ENCODE measurements at regions not wholly inside any gene's neighbourhood (a gene's known extent, or its start where the extent isn't known, plus 50 kb on each side); places are given as distances from the start of the nearest gene placed in this dataset.
"Not testable (repeated sequence)": the region's sequence is repeated elsewhere in the genome, so short reads cannot be mapped to it uniquely, and the experiment has no call there.

DNA sequence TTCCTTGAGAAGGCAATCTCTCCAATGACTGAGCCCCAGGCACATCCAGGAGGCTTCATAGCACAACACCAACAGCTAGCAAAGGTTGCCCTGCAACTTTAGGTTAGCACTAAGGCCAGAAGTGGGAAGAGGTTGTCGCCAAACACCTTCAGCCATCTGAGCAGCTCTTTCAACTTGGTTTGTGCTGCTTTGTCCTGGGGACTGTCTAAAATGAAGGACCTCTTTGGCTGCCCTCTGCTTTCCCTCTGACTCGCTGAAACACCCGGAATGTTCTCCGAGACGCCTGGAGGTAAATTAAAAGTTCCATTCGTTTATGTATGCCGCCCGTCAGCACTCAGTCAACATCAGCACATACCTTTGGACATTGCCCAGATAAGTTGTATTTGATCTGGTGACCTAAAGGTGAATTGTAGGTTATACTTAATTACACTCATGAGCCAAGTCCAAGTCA is 121.2 kb upstream of the NR2F2 start:
- intact Hi-C loops (cut with micrococcal nuclease), result no loop called here

DNA sequence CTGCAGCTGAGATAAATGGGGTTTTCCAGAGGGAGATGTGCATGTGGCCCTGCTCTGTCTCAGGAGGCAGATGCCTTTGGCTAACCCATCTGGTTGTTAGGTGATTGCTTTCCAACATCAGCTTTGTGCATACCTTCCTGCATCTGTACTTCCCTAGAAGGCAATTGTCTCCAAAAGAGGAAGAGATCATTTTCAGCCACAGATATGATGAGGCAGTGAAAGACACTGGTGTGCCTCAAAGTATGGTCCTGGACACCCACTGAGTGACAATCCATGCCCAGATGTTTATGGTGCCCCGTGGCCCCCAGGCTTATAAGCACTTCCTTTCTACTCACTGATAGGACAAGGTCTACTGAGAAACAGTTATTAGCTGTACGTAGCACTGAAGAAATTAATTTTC is 117.5 kb upstream of the NR2F2 start:
- intact Hi-C loops (cut with micrococcal nuclease), result no loop called here

DNA sequence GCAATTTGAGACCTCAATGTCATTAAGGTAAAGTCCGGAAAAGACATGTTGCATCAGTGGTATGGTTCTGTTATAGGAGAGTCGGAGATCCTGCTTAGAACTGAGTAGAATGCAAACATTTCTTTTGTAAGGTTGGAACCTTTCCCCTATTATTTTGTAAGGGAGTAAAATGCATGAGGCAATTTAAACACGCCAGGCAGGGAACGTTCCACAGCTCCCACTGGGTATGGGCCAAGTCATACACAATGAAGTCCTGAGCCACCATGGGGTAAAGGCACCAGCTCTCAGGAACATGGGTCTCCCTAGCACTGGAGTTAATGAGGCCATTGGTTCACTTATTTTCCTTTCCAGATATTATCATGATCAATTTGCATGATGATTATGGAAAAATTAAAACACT is 116.6 kb upstream of the NR2F2 start:
- intact Hi-C loops (cut with micrococcal nuclease), result no loop called here

DNA sequence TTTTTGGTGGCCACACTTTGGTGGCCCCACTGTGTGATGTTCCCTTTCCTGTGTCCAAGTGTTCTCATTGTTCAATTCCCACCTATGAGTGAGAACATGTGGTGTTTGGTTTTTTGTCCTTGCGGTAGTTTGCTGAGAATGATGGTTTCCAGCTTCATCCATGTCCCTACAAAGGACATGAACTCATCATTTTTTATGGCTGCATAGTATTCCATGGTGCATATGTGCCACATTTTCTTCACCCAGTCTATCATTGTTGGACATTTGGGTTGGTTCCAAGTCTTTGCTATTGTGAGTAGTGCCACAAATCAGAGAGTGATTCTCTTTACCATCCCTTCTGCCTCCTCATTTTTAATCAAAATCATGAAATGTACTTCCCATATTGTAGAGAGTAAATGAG is 114.0 kb upstream of the NR2F2 start:
- intact Hi-C loops (cut with micrococcal nuclease), result not testable (repeated sequence)

DNA sequence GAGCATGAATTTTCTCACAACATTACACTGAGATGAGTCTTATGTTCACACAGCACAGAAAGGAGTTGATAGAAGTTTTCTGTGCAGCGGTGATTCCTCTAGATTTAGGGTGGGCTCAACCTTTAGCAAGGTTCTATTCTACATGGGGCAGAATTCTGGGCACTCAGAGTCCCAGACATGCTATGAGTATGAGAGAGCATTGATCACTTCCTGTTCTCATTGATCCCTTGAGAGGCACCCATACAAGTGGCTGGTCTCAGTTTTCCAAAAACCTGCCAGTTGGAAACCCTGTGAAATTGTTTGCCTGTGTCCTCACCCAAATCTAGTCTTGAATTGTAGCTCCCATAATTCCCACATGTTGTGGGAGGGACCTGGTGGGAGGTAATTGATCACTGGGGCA is 112.5 kb upstream of the NR2F2 start:
- intact Hi-C loops (cut with micrococcal nuclease), result no loop called here

DNA sequence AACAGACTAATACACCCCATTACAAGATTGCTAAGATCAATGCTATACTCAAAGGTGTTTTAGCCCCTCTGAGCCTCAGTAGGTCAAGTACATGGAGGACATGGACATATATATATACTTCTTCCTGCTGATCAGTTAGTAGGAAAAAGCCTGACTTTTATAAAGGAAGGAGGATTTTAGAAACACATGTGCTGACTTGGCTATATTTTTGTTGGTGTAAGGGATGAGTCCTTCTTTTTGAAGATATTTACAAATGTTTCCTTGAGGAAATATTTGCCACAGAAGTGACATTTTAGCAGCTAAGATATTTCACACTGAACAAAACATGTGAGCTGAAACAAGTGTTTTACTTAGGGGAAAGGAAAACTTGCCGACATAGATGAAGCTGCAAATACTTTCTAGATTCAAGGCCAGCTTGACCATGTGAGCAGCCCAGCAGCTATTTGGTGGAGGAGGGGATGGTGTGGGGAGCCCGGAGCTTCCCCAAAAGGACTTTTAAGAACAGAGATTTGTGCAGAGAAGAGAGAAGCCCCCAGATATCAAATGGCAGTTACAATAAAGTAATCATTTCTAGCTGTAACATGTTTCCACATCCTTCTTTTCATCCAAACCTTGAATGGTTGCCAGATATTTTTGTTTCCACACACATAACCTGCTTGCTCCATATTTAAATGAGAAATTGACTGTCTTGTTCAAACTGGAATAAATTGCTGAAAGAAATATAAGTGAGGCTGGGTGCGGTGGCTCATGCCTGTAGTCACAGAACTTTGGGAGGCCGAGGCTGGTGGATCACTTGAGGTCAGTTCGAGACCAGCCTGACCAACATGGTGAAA is 111.7 kb upstream of the NR2F2 start:
- intact Hi-C loops (cut with micrococcal nuclease), result no loop called here

DNA sequence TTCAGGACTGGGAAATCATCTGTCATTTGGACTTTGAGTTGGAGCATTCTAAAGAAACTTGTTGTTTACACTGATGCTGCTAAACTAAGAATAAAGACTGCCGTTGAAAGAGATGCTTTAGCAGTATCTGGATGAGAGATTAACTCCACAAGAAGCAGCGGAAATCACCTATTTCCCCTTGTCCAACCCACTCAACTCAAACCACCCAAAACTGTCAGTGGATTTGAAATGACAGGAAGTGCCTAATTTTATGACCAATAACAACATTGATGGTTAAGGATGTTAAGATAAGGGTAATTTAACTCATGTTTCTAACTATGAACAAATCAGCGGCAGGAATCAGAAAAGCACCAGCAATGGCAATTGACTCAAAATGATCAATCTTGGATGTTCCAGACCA is 110.8 kb upstream of the NR2F2 start:
- intact Hi-C loops (cut with micrococcal nuclease), result loop anchor here (5.0 kb wide), 1 partner anchor 1007 kb away; no protein-coding TSS in a partner anchor

DNA sequence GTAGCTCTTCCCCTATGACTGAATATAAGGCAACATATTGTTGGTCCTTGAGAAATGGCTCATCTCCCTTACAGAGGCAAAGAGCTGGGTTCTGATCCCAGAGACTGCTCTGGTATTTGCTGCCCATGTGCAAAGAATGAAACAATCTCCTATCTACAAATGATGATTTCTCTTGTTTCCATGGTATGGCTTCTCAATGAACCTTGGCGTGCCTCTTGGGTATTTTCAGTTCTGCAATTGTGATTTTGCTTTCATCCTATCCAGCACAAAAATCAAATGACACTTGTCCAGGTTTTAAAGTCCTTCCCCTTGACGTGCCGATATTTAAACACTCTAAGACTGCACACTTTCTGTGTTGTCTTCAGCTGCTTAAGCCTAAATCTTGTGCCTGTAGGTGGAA is 109.8 kb upstream of the NR2F2 start:
- intact Hi-C loops (cut with micrococcal nuclease), result loop anchor here (5.0 kb wide), 1 partner anchor 1008 kb away; no protein-coding TSS in a partner anchor

DNA sequence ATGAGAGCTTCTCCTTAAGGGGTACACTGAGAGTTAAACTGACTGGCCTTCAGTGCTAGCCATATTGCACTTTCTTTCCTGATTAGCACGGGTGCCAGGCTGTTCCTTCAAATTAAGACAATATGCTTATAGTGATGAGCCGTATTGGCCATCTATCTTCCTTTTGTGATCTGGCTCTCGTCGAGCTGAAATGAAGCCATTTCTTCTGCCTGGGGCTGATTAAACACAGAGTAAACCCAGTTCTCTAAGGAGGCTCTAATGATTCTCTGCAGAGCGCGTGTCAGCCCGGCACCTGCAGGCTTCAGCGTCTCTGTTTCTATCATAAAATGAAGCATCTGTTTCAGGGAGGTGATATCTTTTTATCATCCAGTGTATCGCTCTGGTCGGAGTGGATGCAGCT is 107.5 kb upstream of the NR2F2 start:
- intact Hi-C loops (cut with micrococcal nuclease), result loop anchor here (5.0 kb wide), 1 partner anchor 1011 kb away; no protein-coding TSS in a partner anchor

DNA sequence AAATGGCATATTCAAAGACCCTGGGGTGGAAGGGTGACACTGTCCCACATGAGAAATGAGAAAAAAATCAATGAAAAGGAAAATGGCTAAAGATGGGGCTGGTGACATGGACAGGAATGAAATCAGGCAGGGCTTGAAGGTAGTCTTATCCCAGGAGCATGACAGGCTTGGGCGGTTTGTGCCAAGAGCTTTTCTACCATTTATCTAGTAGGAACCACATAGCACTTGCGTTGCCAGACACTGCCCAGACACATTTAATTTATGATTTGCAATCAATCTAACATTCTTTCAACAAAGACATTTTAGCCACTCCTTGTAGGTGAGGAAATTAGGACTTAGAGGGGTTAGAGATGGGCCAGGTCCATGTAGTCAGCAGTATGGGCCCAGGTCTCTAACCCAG is 106.6 kb upstream of the NR2F2 start:
- intact Hi-C loops (cut with micrococcal nuclease), result loop anchor here (5.0 kb wide), 1 partner anchor 1012 kb away; no protein-coding TSS in a partner anchor

DNA sequence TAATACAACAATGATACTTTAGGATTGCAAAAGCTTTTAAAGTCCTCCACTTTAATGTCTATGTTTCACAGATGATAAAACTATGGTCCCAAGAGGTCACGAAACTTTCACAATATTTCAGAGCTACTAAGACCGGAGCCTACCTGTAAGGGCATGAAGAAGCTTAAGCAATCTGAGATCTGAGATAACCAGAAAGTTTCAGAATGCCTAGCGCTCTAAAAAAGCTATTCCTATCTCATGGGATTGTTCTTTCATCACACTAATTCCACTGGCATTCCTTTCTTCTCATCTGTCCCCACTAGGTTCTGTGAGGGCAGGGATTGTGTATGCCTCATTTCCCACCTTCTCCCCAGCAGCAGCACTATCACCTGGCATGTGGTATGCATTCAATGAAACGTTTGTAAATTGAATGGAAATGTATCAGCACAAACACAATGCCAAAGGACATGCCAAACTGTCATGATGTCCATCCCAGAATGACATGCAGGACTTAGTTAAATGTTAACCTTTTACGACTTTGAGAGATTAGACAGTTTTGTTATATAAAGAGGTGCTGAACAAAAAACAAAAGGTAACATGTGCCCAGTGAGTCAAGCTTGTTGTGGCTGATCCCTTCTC is 104.7 kb upstream of the NR2F2 start:
- intact Hi-C loops (cut with micrococcal nuclease), result no loop called here

DNA sequence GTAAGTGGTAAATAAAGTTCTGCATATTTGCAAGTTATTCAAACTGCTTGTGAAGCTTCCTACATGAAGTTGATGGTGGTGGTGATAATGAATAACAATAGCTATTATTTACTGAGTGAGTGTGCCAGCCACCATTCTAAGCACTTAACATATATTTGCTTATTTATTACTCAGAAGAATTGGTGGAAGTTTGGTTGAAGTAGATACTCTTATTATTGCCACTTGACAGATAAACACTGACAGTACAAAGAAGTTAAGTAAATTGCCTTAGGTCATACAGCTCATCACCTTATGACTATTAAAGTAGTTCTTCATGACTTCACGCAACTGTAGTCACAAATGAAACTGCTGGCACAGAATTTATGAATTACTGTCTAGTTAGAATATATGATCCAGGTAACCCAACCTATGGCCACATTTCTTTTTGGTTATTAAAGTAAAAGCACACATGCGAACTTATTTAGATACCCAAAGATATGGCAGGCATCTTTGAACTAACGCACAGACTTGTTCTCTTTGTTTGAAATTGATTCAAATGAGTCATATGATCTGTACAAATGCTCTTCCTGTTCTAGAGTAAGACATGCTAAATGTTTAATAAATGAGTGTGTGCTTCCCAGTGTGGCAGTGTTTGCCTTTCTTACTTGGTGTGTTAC is 99.8 kb upstream of the NR2F2 start:
- intact Hi-C loops (cut with micrococcal nuclease), result no loop called here

DNA sequence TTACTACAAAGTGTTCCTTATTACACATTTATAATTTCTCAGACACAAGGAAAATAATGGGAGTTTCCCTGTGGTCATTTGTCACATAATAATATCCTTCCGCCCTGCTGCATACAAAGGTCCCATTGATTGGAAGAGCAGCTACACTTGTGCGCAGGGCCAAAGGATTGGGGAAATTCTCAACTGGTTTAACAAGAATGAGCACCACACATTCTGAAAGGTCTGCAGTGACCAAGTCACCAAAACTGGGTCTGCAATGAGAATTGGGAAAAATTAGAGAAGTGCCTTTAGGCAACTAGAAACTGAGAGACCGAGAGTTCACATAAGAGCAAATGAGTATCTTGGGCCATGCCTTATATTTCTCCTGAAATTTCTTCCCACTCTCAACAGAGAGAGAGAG is 98.2 kb upstream of the NR2F2 start:
- intact Hi-C loops (cut with micrococcal nuclease), result no loop called here

DNA sequence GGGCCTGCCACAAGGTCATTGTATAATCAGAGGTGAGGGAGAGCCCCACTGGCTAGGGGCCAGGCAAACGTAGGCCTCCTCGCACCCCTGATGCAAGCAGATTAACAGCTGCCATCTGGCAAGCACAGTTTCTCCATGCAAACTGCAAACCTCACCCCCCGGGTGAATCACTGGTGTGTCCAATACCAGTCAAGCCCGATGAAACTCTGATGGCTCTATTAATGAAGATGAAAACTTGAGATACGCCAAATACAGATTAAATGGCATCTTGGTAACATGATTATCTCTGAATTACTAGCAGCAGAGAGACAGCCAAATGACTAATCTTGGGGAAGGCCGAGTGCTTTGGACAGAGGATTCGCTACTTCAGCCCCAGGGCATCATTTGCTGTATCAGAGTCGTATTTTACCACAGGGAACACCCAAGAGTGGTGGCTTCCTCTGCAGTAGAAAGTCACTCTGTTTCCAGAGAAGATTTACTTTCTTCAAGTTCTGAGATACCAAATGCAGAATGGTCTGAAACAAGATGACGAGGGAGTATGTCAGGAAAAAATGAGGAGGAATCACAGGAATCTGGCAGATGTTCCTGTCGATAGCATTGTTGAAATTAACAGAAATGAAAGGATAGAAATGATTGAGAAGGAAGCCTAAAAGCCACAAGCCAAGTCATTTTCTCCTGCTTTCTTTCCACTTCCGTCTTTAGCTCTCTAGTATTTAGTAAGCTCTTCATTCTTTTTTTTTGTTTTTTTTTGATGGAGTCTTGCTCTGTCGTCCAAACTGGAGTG is 96.2 kb upstream of the NR2F2 start:
- intact Hi-C loops (cut with micrococcal nuclease), result no loop called here

DNA sequence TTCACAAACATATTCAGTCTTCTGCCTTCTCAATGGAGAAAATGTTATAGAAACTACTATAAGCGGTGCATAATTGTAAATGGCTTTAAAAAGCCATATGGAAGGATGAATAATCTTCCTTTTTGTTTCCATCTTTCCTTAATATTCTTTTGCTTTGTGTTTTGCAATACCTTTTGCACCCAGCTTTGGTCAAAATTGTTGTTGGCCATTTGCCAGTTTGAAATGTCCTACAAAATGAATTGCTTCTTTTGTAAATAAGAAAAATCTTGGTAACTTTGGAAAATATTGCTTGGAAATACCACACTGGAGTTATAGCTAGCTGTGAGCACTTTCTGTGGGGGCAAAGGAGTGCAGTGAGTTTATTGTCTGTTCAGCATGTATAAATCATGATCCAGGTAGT is 93.5 kb upstream of the NR2F2 start:
- intact Hi-C loops (cut with micrococcal nuclease), result no loop called here

DNA sequence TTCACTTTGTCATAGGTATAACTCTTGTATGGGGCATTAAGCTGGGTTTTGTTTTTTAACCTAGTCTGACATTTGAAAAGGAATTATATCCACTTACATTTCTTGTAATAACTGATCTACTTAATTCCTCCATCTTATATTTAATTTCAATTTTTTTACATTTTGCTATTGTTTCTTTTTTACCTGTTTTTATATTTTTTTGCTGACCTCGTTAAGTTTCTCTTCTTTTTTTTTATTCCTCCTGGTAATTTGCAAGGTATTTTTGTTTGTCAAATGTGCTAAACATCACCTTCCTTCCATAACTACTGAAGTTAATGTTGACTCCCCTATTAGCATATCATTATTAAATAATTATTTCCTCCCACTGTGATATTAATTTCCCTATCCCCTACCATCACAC is 87.7 kb upstream of the NR2F2 start:
- intact Hi-C loops (cut with micrococcal nuclease), result no loop called here

DNA sequence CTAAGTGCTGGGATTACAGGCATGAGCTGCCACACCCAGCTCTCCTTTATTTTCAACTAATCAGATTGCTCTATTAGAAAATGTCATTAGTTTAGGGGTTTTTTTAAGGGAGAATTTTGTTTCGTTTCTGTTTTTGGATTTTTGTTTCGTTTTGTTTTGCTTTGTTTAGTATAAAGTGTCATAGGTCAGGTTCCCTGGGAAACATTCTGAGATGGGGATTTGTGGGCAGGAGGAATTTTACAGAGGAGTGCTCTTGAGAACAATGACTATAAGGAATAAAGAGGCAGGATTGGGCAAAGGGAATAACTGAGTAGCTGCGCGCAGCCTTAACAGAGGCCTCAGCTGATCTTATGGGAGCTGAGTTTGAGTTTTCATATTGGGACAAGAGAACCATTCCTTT is 86.8 kb upstream of the NR2F2 start:
- intact Hi-C loops (cut with micrococcal nuclease), result no loop called here

DNA sequence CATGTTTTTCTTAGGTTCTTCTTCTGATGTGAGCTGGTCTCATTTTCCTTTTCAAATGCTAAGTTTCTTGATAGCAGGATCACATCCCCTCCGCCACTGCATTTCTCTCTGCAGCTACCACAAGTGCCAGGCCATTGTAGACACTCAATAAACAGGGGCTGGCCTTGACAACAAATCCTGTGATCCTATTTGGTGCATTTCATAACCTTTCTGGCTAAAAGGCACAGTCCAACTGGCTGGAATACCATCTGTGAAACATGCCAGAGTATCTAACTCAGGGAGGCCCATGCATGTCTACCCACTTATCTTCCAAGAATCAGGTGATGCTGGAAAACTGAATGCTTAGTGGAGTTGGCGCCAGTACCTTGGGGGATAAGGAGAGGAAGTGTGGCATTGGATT is 85.2 kb upstream of the NR2F2 start:
- intact Hi-C loops (cut with micrococcal nuclease), result no loop called here

DNA sequence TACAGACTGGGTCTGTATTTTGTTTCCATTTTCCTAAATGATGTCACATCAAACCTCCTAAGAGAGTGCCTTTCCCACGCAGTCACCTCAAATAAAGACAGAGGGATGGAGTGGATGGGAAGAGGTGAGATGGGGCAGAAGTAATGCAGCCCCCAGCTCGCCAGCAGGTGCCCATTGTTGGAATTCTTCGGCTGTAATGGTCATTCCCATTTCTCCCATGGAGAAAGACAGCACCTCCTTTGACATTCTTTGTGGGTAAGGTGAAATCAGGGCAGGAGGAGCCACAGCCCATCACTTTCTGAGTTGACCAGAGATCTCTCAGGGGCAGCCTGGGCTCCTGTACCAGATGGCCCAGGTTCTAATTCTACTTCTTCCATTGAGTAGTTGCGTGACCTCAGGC is 84.4 kb upstream of the NR2F2 start:
- intact Hi-C loops (cut with micrococcal nuclease), result no loop called here

DNA sequence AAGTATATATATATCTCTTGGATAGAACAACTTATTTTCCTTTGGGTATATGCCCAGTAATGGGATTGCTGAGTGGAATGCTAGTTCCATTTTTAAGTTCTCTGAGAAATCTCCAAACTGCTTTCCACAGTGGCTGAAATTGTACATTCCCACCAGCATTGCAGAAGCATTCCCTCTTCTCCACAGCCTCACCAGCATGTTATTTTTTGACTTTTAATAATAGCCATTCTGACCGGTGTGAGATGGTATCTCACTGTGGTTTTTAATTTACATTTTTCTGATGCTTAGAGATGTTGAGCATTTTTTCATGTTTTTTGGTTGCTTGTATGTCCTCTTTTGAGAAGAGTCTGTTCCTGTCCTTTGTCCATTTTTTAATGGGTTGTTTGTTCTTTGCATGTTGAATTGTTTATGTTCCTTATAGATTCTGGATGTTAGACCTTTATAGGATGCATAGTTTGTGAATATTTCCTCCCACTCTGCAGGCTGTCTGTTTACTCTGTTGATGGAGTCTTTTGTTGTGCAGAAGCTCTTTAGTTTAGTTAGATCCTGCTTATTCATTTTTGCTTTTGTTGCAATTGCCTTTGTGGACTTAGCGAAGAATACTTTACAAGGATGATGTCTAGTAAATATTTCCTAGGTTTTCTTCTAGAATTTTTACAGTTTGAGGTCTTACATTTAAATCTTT is 82.7 kb upstream of the NR2F2 start:
- intact Hi-C loops (cut with micrococcal nuclease), result no loop called here

DNA sequence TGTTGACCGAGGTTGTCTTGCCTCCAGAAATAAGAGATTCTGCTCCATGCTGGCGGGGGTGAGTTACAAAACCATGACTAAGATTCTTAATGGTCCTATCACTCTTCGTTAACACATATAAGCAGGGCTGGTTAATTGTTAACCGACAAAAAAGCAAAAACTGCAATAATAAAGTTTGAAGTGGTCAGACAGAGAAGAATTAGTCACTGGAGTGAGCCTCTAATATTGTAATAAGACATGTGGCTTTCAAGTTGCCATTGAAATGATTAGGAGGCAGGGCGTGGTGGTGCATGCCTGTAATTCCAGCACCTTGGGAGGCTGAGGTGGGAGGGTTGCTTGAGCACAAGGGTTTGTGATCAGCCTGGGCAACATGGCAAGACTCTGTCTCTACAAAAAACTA is 78.4 kb upstream of the NR2F2 start:
- intact Hi-C loops (cut with micrococcal nuclease), result no loop called here
